HG03469 (cell line): ENCODE measurements at regions not wholly inside any gene's neighbourhood (a gene's known extent, or its start where the extent isn't known, plus 50 kb on each side); places are given as distances from the start of the nearest gene placed in this dataset.
"Not testable (repeated sequence)": the region's sequence is repeated elsewhere in the genome, so short reads cannot be mapped to it uniquely, and the experiment has no call there.

ENCODE experiments used
- ATAC-seq: cut with Tn5 transposase; IDR thresholded peaks from one replicate; pipeline ENCODE4 v1.9.1; 2021; ENCODE audit warnings: mild to moderate bottlenecking, moderate library complexity, moderate number of reproducible peaks; ENCODE audit not compliant: unreplicated experiment

- ATAC-seq = not testable (repeated sequence)
Measured at GRCh38 chr7:6986892-6987291, 160.8 kb upstream of the CCZ1B start.

- ATAC-seq = not testable (repeated sequence)
Measured at GRCh38 chr7:6988608-6989007, 162.5 kb upstream of the CCZ1B start.

- ATAC-seq = not testable (repeated sequence)
Measured at GRCh38 chr7:6989968-6990367, 163.9 kb upstream of the CCZ1B start.

- ATAC-seq = not testable (repeated sequence)
Measured at GRCh38 chr7:6990426-6991152, 164.5 kb upstream of the CCZ1B start.

DNA sequence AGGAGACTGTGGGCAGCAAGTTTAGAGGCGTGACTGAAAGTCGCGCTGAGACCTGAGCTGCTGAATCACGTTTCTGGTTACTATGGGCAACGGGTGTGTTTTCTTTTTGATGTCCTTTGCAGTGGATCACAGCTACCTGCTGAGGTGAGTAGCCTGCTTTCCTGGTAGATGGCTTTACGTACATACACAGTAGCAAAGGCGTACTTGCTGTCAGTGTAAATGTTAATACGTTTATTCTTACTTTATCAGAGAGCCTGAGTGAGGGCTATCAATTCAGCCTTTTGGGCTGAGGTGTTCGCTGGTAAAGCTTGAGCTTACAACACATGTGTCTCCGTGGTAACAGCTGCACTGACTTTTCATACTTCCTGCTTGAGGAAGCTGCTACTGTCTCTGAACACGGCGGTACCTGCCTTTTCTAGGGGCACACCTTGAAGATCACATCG lies 165.1 kb upstream of the CCZ1B start:
- not testable (repeated sequence) for ATAC-seq

DNA sequence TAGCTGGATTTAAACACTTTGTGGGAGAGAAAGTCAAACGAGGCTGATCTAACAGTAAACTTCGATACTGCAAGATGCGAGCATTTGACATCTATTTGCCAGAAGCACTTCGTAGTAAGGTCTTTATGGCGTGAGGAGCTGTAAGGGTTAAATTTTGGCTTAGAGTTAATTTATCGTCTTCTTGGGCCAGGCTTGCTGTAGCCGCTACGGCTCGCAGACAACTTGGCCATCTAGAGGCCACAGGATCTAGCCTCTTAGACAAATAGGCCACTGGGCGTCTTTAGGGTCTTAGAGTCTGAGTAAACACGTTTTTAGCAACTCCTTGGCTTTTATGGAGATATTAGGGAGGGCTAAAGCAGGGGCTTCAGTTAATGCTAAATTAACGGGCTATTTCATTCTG lies 165.6 kb upstream of the CCZ1B start:
- ATAC-seq = not testable (repeated sequence)

GRCh38 chr7:6992133-6992532 lies 166.1 kb upstream of the CCZ1B start:
- not testable (repeated sequence) for ATAC-seq

DNA sequence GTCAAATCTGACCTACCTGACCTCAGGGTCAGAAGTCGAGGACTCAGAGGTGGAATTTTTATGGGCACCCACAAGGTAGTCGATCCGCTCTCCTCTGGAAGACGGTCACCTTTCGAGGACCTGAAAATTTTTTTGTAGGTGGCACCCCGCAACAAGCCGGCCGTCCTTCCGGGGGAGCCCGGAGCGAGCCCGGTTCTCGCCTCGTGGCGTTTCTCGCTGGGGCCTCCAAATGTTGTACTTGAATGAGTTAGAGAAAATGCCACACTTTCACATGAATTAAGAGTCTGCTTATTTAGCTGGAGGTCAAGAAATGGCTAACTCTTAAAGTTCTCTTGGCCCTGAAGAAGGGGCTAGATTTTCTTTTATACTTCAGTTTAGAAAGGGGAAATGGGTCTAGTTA lies 169.0 kb upstream of the CCZ1B start:
- ATAC-seq = not testable (repeated sequence)

DNA sequence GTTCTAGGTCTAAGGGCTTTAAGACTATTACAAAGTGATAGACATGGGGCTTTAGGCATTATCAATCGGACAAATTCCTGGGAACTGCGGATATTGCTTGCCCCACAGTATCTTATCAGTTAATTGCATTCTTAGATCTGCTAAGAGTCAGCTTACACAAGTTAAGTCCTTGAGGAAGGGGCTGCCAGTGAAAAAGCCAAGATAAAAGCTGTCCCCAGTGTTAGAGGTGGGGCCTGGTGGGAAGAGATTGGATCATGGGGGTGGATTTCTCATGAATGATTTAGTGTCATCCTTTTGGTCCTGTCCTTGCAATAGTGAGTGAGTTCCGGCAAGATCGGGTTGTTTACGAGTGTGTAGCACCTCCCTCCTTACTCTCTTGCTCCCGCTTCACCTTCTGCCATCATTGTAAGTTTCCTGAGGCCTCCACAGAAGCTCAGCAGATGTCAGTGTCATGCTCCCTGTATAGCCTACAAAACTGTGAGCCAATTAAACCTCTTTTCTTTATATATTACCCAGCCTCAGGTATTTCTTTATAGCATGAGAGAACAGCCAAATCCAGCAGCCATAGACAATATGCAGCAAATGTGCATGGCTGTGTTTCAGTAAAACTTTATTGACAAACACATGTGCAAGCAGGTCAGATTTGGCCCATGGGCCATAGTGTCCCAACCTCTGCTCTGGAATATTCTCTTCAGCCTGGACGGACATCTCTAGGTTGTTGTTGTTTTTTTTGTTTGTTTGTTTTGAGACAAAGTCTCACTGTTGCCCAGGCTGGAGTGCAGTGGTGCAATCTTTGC lies 169.6 kb upstream of the CCZ1B start:
- not testable (repeated sequence) for ATAC-seq

DNA sequence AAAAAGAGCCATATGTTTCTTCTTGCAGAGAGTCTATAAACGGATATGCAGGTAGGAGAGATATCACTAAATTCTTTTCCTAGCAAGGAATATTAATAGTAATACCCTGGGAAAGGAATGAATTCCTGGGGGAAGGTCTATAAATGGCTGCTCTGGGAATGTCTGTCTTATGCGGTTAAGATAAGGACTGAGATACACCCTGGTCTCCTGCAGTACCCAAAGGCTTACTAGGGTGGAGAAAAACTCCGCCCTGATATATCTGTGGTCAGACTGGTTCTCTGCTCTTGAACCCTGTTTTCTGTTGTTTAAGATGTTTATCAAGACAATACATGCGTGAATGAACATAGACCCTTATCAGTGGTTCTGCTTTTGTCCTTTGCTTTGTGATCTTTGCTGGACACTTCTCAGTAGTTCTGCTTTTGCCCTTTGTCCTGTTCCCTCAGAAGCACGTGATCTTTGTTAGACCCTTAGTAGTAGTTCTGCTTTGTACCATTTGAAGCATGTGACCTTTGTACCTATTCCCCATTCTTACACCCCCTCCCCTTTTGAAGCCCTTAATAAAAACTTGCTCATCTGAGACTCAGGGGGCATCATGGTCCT lies 173.1 kb upstream of the CCZ1B start:
- not testable (repeated sequence) for ATAC-seq

DNA sequence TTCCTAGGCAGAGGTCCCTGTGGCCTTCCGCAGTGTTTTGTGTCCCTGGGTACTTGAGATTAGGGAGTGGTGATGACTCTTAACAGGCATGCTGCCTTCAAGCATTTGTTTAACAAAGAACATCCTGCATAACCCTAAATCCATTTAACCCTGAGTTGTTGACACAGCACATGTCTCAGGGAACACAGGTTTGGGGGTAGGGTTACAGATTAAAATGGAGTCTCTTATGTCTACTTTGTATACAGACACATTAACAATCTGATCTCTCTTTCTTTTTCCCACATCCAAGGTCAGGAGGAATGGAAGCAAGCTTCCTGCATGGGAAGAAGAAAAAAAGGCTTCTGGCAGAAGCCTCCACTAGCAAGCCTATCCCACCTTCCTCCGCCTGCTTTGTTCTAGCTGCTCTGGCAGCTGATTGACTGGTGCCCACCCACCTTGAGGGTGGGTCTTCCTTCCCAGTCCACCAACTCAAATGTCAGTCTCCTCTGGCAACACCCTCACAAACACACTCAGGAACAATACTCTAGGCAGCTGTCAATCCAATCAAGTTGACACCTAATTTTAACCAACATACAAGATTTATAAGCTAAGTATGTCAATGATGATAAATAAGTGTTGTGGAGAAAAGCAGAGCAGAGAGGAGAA lies 176.5 kb upstream of the CCZ1B start:
- no peak for ATAC-seq

DNA sequence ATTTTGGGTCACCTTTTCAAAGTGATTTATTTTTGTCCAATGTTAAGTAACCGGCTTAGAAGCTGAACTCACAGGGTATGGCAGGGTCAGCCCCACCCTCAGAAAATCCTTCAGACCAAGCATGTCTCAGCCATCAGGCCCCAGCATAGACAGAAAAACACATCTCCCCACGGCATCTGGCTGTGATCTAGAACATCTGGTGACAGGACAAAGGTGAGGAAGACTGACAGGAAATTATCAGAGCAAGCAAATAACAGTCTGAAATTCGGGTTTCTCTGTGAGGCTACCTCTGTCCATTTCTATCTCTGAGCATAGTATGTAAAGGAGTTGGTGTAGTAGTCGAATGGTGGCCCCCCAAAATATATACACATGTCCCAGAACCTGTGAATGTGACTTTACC lies 177.0 kb upstream of the C1GALT1 start:
- ATAC-seq = no peak

DNA sequence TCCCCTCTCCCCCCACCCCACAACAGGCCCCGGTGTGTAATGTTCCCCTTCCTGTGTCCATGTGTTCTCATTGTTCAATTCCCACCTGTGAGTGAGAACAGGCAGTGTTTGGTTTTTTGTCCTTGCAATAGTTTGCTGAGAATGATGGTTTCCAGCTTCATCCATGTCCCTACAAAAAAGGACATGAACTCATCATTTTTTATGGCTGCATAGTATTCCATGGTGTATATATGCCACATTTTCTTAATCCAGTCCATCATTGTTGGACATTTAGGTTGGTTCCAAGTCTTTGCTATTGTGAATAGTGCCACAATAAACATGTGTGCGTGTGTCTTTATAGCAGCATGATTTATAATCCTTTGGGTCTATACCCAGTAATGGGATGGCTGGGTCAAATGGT lies 176.4 kb upstream of the C1GALT1 start:
- ATAC-seq = not testable (repeated sequence)

GRCh38 chr7:7011241-7011640 lies 171.1 kb upstream of the C1GALT1 start:
- not testable (repeated sequence) for ATAC-seq

GRCh38 chr7:7011751-7012150 lies 170.6 kb upstream of the C1GALT1 start:
- ATAC-seq = not testable (repeated sequence)

DNA sequence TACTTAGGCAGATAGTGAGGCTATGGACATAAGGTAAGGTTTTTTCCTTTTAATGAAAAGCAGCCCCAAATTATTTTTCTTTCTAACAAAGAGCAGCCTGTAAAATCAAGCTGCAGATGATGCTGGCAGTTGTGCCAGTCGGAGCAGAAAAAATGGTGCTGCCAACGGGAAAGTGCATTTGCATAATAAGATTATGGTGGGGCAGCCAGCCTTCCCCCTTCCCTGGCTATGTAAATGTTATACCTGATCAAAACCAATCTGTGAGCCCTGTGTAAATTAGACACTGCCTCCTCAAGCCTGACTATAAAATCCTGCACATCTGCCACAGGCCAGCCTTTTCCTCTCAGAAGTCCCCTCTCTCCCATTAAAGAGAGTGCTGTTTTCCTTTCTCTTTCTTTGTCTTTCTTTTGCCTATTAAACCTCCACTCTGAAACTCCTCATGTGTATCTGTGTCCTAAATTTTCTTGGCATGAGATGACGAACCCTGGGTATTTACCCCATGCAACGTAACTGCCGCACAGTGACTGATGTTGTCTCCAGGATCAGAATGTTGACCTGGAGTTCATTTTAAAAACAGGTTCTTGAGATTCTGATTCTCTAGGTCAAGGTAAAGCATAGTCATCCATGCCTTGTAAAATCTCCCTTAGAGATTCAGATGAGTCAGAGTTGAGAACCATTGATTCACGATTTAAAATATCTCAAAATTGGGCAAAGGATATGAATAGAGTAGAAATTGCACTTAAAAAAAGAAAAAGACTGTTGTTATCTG lies 167.3 kb upstream of the C1GALT1 start:
- ATAC-seq = no peak

DNA sequence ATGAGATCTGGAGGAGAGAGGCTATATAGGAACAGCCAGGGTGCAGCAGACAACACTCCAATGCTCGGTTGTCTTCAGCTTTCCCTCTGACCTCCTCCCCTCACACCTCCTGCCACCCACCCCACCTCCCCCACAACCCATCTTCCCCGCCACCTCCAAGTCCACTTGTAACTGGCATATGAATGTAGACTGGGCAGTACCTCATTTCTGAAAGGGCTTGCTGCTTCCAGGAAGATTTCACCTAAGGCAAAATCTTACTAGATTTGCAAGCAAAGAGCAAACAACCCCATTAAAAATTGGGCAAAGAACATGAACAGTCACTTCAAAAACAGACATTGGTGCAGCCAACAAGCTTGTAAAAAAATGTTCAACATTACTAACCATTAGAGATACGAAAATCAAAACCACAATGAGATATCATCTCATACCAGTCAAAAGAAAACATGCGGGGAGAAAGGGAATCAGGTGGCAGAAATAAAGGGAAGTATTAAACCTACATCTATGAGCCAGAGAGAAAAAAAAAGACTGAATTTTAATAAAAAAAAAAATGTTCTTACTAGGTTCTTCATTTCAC lies 164.6 kb upstream of the C1GALT1 start:
- no peak for ATAC-seq

GRCh38 chr7:7018290-7018689 lies 164.1 kb upstream of the C1GALT1 start:
- no peak for ATAC-seq

DNA sequence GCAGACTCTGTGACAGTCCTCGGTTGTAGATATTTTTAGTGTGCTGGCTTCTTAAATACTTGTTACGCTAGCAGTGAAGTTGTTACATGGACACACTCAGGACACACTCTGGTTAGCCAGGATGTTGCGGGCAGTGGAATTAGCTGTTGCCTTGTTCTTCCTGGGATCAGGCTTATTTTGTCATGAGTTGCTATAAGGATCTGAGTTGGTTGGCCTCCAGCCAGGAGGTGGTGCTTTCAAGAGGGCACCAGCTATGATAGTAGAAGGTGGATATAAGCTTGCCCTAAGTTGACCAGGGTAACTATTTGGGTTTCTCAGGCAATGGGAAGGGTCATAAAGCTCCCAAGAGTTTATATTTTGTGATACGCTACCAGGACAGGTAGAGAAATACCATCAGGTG lies 150.1 kb upstream of the C1GALT1 start:
- no peak for ATAC-seq

DNA sequence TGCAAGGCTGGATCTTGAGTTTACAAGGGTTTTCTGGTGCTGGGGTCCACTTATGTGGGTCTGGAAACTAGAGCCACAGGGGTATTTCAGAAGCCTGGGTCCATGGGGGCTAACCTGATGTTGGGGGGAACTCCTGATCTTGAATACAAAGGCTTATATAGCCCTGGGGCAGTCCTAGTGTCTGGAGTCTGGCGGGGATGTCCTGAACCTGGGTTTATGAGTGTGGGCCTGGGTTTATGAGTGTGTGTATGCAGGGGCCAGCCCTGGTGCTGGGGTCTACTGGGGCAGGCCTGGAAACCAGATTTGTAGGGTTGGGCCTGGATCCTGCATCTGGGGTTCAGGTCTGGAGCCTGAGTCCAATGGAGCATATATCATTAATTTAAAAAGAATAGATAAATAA lies 146.5 kb upstream of the C1GALT1 start:
- ATAC-seq = no peak
